C4-2B (cell line): ENCODE measurements at regions not wholly inside any gene's neighbourhood (a gene's known extent, or its start where the extent isn't known, plus 50 kb on each side); places are given as distances from the start of the nearest gene placed in this dataset.

Experiments used
- CTCF ChIP-seq: fragments of 450-650 bp; conservative IDR thresholded peaks from 2 replicates; pipeline ENCODE4 v1.5.1; 2017; ENCODE audit warnings: mild to moderate bottlenecking
- ZFX ChIP-seq: fragments of 450-650 bp; IDR thresholded peaks from 2 replicates; pipeline ENCODE4 v1.6.1; 2017

GRCh38 chr9:104025945-104026344 is 68.2 kb upstream of the SMC2 start:
- no peak for TF ChIP-seq CTCF
- TF ChIP-seq ZFX: no peak
